NT2/D1 (cell line): ENCODE measurements at regions not wholly inside any gene's neighbourhood (a gene's known extent, or its start where the extent isn't known, plus 50 kb on each side); places are given as distances from the start of the nearest gene placed in this dataset.

Experiments
- YY1 ChIP-seq: IDR thresholded peaks from 2 replicates; pipeline ENCODE4 v1.6.1; 2011; ENCODE audit not compliant: insufficient read length, insufficient read depth
- ZNF274 ChIP-seq: IDR thresholded peaks from 2 replicates; pipeline ENCODE4 v1.6.1; 2011; ENCODE audit warnings: mild to moderate bottlenecking, low read depth, low read length

GRCh38 chr5:167835146-167835545 is 456.3 kb upstream of the WWC1 start:
- TF ChIP-seq ZNF274: no peak
- no peak for TF ChIP-seq YY1
